GM12873 (cell line): ENCODE measurements at regions not wholly inside any gene's neighbourhood (a gene's known extent, or its start where the extent isn't known, plus 50 kb on each side); places are given as distances from the start of the nearest gene placed in this dataset.

Experiments
- CTCF ChIP-seq: IDR thresholded peaks from 2 replicates; pipeline ENCODE4 v1.5.1; 2012; ENCODE audit warnings: low read depth, mild to moderate bottlenecking, moderate library complexity, low read length, control low read depth; ENCODE audit not compliant: insufficient read depth; ENCODE audit errors: missing control alignments

- TF ChIP-seq CTCF = no peak
Measured at GRCh38 chr18:78915446-78916008, 64.1 kb upstream of the SALL3 start.

GRCh38 chr18:78918707-78919106 is 60.9 kb upstream of the SALL3 start:
- no peak for TF ChIP-seq CTCF

GRCh38 chr18:78919956-78920355 is 59.7 kb upstream of the SALL3 start:
- no peak for TF ChIP-seq CTCF

- TF ChIP-seq CTCF = no peak
Measured at GRCh38 chr18:78920456-78921138, 59.0 kb upstream of the SALL3 start.

GRCh38 chr18:78922856-78923255 is 56.8 kb upstream of the SALL3 start:
- TF ChIP-seq CTCF = no peak

- TF ChIP-seq CTCF = no peak
Measured at GRCh38 chr18:78924301-78924700, 55.3 kb upstream of the SALL3 start.

GRCh38 chr18:78924786-78925540 is 54.7 kb upstream of the SALL3 start:
- TF ChIP-seq CTCF = no peak
